Thoracic aorta (tissue), 2 donors: ENCODE measurements at regions not wholly inside any gene's neighbourhood (a gene's known extent, or its start where the extent isn't known, plus 50 kb on each side); places are given as distances from the start of the nearest gene placed in this dataset.

Experiments
- ATAC-seq: fragments of 150-250 bp; one replicate; pipeline ENCODE4 v1.8.0; 2017; ENCODE audit warnings: low read depth; ENCODE audit not compliant: insufficient number of reproducible peaks, low FRiP score
- DNase-seq: peaks from one replicate; pipeline ENCODE4 v3.0.0-alpha.2; 2020; ENCODE audit warnings: low spot score
- H3K27ac ChIP-seq, 2 donors: fragments of 200-600 bp; sonication (generic); 1 replicate in 1 of 2; 2 replicates in 1 of 2; pipeline ENCODE4 v1.5.1; 2016; ENCODE audit warnings: mild to moderate bottlenecking in 2 of 2, moderate library complexity in 2 of 2
- H3K27me3 ChIP-seq: fragments of 200-600 bp; sonication (generic); replicated peaks from 2 replicates; pipeline ENCODE4 v1.6.0; 2016; ENCODE audit warnings: mild to moderate bottlenecking; ENCODE audit not compliant: insufficient read depth
- H3K36me3 ChIP-seq: fragments of 200-600 bp; sonication (generic); one replicate; pipeline ENCODE4 v1.5.1; 2016
- H3K4me1 ChIP-seq, 2 donors: fragments of 200-600 bp; sonication (generic); 1 replicate in 1 of 2; 2 replicates in 1 of 2; pipeline versions ENCODE4 v1.5.1 to v1.6.0; 2016; ENCODE audit warnings: low read depth in 2 of 2, mild to moderate bottlenecking in 1 of 2; ENCODE audit not compliant: control insufficient read depth in 1 of 2
- H3K4me3 ChIP-seq: fragments of 200-600 bp; sonication (generic); 2 replicates; pipeline ENCODE4 v1.5.1; 2016; ENCODE audit warnings: mild to moderate bottlenecking
- H3K9me3 ChIP-seq: fragments of 200-600 bp; sonication (generic); 2 replicates; pipeline ENCODE4 v1.5.1; 2016
- CTCF ChIP-seq: fragments of 200-600 bp; sonication (generic); IDR thresholded peaks from one replicate; pipeline ENCODE4 v1.5.1; 2019; ENCODE audit warnings: antibody characterized with exemption

- Histone ChIP-seq H3K4me1 (no peaks in the 10 kb centered on the region), H3K27me3 (no peaks in the 10 kb centered on the region), H3K27ac (no peak overlapping the region), H3K36me3 (no peaks in the 10 kb centered on the region), H3K9me3 (no peaks in the 10 kb centered on the region), H3K4me3 (no peak overlapping the region)
- TF ChIP-seq CTCF, result no peak
- ATAC-seq (no peak), DNase-seq (no peak)
These were observed 214.7 kb downstream of the TEX36 start for GRCh38 chr10:125468278-125468677.

GRCh38 chr10:125466685-125467084 is 216.3 kb downstream of the TEX36 start:
- Histone ChIP-seq H3K27ac (no peak overlapping the region), H3K36me3 (no peaks in the 10 kb centered on the region), H3K4me3 (no peak overlapping the region), H3K9me3 (no peaks in the 10 kb centered on the region), H3K27me3 (no peaks in the 10 kb centered on the region), H3K4me1 (no peaks in the 10 kb centered on the region)
- no peak for TF ChIP-seq CTCF
- ATAC-seq, result no peak
- DNase-seq, result no peak

GRCh38 chr10:125462845-125463244 is 220.1 kb downstream of the TEX36 start:
- TF ChIP-seq CTCF, result no peak
- no peaks in the 10 kb centered on the region for H3K9me3 ChIP-seq
- no peak overlapping the region for H3K27ac ChIP-seq
- DNase-seq, result no peak
- no peaks in the 10 kb centered on the region for H3K36me3 ChIP-seq
- no peak overlapping the region for H3K4me3 ChIP-seq
- H3K4me1 ChIP-seq, result no peaks in the 10 kb centered on the region
- no peaks in the 10 kb centered on the region for H3K27me3 ChIP-seq
- no peak for ATAC-seq

GRCh38 chr10:125460326-125460725 is 222.6 kb downstream of the TEX36 start:
- no peak overlapping the region for H3K4me3 ChIP-seq
- H3K36me3 ChIP-seq, result no peaks in the 10 kb centered on the region
- H3K9me3 ChIP-seq, result no peaks in the 10 kb centered on the region
- no peaks in the 10 kb centered on the region for H3K27me3 ChIP-seq
- DNase-seq (no peak), ATAC-seq (no peak)
- no peaks in the 10 kb centered on the region for H3K4me1 ChIP-seq
- TF ChIP-seq CTCF, result no peak
- H3K27ac ChIP-seq, result no peak overlapping the region

- no peaks in the 10 kb centered on the region for H3K9me3 ChIP-seq
- H3K27ac ChIP-seq, result no peak overlapping the region
- no peaks in the 10 kb centered on the region for H3K27me3 ChIP-seq
- ATAC-seq (no peak), DNase-seq (no peak)
- no peak for TF ChIP-seq CTCF
- no peaks in the 10 kb centered on the region for H3K36me3 ChIP-seq
- H3K4me1 ChIP-seq, result no peaks in the 10 kb centered on the region
- H3K4me3 ChIP-seq, result no peak overlapping the region
These were observed 225.6 kb downstream of the TEX36 start for GRCh38 chr10:125457406-125457805.
